Body of pancreas (tissue), 4 donors: ENCODE measurements at regions not wholly inside any gene's neighbourhood (a gene's known extent, or its start where the extent isn't known, plus 50 kb on each side); places are given as distances from the start of the nearest gene placed in this dataset.

Experiments used
- CTCF ChIP-seq, 7 experiments: fragments of 450-650 bp in 4 of 7; fragments of 200-600 bp in 3 of 7; sonication (generic) in 3 of 7; IDR thresholded peaks; one replicate each; pipeline ENCODE4 v1.5.1; 2016 to 2019; ENCODE audit warnings: antibody characterized with exemption in 7 of 7
- POLR2A ChIP-seq, 3 donors: fragments of 450-650 bp; IDR thresholded peaks; one replicate each; pipeline ENCODE4 v1.6.1; 2016; ENCODE audit warnings: antibody characterized with exemption in 3 of 3, mild to moderate bottlenecking in 2 of 3

- TF ChIP-seq CTCF (IDR thresholded peaks at IDR 0.05) (no peak), POLR2A (IDR thresholded peaks at IDR 0.05) (no peak)
Observed at GRCh38 chr3:72697717-72698116, 150.5 kb downstream of the SHQ1 start.
